Activated CD8-positive, alpha-beta T cell treated with anti-CD3 and anti-CD28 coated beads for 36 hours (primary cell): ENCODE measurements at regions not wholly inside any gene's neighbourhood (a gene's known extent, or its start where the extent isn't known, plus 50 kb on each side); places are given as distances from the start of the nearest gene placed in this dataset.

ENCODE experiments used
- ATAC-seq: fragments of 200-7000 bp; cut with Tn5 transposase; one replicate; pipeline ENCODE4 v1.10.0; 2021; ENCODE audit warnings: mild to moderate bottlenecking, moderate library complexity
- CTCF ChIA-PET: fragments of 350-600 bp; sonication (Branson Sonifier 250); formaldehyde crosslinking; loops from one replicate; lab custom pipeline; 2021; ENCODE audit warnings: antibody characterized with exemption; lab: Charles Lee
- POLR2A ChIA-PET: fragments of 350-600 bp; sonication (Branson Sonifier 250); formaldehyde crosslinking; loops from one replicate; lab custom pipeline; 2021; ENCODE audit warnings: antibody characterized with exemption; lab: Charles Lee
- DNase-seq: peaks from one replicate; pipeline ENCODE4 v3.0.0-alpha.2; 2020
- H3K27ac Mint-ChIP-seq: one replicate; pipeline ENCODE4 v1.8.0; 2021; ENCODE audit warnings: mild to moderate bottlenecking, mixed read lengths
- H3K27me3 Mint-ChIP-seq: one replicate; pipeline ENCODE4 v1.8.0; 2021; ENCODE audit warnings: mixed read lengths
- H3K36me3 Mint-ChIP-seq: one replicate; pipeline ENCODE4 v1.8.0; 2021; ENCODE audit warnings: low read depth, mixed read lengths
- H3K4me1 Mint-ChIP-seq: one replicate; pipeline ENCODE4 v1.8.0; 2021; ENCODE audit warnings: low read depth, mixed read lengths
- H3K4me3 Mint-ChIP-seq: one replicate; pipeline ENCODE4 v1.8.0; 2021; ENCODE audit warnings: mild to moderate bottlenecking, moderate library complexity, mixed read lengths
- H3K9me3 Mint-ChIP-seq: one replicate; pipeline ENCODE4 v1.8.0; 2021; ENCODE audit warnings: mixed read lengths
- intact Hi-C: fragments of 100-400 bp; cut with micrococcal nuclease; formaldehyde crosslinking; loops from one replicate; pipeline ENCODE4 v1.10.0; 2022
- TF ChIP-seq, protein P1 (sequence below): fragments of 200-600 bp; IDR thresholded peaks from one replicate; pipeline ENCODE4 v1.8.0; 2022; ENCODE audit warnings: antibody characterized with exemption, mild to moderate bottlenecking

DNA sequence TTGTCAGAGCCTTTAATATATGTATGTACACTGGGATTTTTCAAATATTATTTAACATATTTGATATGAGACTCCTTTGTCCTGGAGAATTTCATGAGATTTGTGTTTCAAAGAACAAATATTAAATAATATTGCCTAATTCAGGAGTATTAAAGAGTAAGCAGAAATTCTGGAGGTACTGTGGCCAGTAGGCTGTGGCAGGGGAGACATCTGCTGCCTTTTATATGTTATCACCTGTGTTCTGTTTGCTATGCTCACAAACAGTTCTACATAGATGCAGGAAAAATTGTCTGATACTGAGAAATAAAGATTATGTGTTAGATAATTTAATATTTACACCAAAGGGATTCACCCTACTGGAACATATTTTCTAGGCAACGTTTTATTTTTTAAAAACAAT, 395.4 kb upstream of the SLC35B3 start:
- intact Hi-C loops, result no loop called here

DNA sequence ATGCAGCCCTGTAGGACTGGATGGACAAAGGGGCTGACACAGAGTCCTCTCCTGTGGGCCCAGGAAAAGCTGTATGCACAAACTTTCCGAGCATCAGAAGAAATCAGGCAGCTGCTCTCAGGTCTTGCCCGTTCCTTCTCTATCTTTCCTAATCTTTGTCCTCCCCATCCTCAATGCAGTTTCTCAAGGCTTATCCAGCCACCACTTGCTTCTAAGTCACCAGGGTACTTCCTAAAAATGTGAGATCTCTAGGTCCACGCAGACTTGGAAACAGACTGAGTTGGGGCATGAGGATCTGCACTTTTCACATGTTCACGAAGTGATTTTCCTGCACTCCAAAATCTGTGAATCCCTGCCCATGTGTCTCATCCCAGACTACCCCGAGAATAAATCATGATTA, 394.5 kb upstream of the SLC35B3 start:
- TF ChIP-seq, protein P1, sequence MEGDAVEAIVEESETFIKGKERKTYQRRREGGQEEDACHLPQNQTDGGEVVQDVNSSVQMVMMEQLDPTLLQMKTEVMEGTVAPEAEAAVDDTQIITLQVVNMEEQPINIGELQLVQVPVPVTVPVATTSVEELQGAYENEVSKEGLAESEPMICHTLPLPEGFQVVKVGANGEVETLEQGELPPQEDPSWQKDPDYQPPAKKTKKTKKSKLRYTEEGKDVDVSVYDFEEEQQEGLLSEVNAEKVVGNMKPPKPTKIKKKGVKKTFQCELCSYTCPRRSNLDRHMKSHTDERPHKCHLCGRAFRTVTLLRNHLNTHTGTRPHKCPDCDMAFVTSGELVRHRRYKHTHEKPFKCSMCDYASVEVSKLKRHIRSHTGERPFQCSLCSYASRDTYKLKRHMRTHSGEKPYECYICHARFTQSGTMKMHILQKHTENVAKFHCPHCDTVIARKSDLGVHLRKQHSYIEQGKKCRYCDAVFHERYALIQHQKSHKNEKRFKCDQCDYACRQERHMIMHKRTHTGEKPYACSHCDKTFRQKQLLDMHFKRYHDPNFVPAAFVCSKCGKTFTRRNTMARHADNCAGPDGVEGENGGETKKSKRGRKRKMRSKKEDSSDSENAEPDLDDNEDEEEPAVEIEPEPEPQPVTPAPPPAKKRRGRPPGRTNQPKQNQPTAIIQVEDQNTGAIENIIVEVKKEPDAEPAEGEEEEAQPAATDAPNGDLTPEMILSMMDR, result no peak
- peaks cover 2% of the 10 kb centered on the region for H3K27me3 Mint-ChIP-seq
- no peak for DNase-seq
- H3K36me3 Mint-ChIP-seq, result no peaks in the 10 kb centered on the region
- ChIA-PET CTCF (no interaction called here), POLR2A (no interaction called here)
- H3K27ac Mint-ChIP-seq, result no peak overlapping the region
- no peaks in the 10 kb centered on the region for H3K4me1 Mint-ChIP-seq
- intact Hi-C loops, result no loop called here
- no peaks in the 10 kb centered on the region for H3K9me3 Mint-ChIP-seq
- no peak for ATAC-seq
- H3K4me3 Mint-ChIP-seq, result no peak overlapping the region

More for the DNA sequence above, 395.4 kb upstream of the SLC35B3 start:
- Mint-ChIP-seq H3K9me3 (no peaks in the 10 kb centered on the region), H3K27ac (no peak overlapping the region), H3K27me3 (peaks cover 2% of the 10 kb centered on the region), H3K4me1 (no peaks in the 10 kb centered on the region), H3K36me3 (no peaks in the 10 kb centered on the region), H3K4me3 (no peak overlapping the region)
- DNase-seq, result no peak
- TF ChIP-seq, protein P1, result no peak
- ChIA-PET CTCF (no interaction called here), POLR2A (no interaction called here)
- no peak for ATAC-seq

DNA sequence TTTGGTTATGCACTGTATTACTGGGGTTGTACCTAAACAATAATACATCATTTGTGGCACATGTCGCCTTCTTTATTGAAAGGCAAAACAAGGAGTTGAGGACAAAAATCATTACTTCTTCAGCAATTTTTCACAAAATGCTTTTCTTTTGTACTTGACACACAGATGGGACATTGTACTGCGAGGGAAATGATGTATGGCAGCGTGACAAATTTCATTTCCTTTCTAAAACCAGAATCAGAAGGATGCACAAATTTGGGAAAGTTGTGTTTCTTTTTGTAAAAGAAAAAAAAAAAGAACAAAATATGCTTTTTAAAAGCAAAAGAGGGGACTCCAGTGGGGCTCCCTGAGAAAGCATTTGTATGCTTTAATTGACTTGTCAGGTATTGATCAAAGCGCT, 394.0 kb upstream of the SLC35B3 start:
- DNase-seq, result no peak
- intact Hi-C loops, result no loop called here
- Mint-ChIP-seq H3K27me3 (peaks cover 2% of the 10 kb centered on the region), H3K4me3 (no peak overlapping the region), H3K27ac (no peak overlapping the region), H3K4me1 (no peaks in the 10 kb centered on the region), H3K9me3 (no peaks in the 10 kb centered on the region), H3K36me3 (no peaks in the 10 kb centered on the region)
- TF ChIP-seq, protein P1, result no peak
- no peak for ATAC-seq
- POLR2A ChIA-PET, result no interaction called here
- CTCF ChIA-PET, result no interaction called here

DNA sequence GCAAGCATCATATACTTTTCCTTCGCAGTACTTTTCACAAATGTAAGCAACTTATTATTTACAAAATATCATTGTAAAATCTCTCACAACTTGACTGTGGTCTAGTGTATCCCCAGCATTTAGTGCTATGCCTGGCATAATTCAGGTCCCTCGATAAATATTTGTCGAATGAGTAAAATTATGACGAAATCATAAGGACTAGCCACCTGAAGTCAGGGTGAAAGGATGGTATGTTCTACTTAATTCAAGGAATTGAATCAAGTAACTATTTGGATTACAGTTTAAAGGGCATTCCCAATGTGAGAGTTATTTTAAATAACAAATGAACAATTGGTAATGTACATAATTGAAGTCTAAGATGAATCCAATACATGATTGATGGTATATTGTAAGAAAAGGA, 393.0 kb upstream of the SLC35B3 start:
- no peak overlapping the region for H3K27ac Mint-ChIP-seq
- no peaks in the 10 kb centered on the region for H3K4me1 Mint-ChIP-seq
- ChIA-PET POLR2A (no interaction called here), CTCF (no interaction called here)
- H3K9me3 Mint-ChIP-seq, result no peaks in the 10 kb centered on the region
- TF ChIP-seq, protein P1, result no peak
- intact Hi-C loops, result no loop called here
- H3K4me3 Mint-ChIP-seq, result no peak overlapping the region
- no peak for DNase-seq
- H3K36me3 Mint-ChIP-seq, result no peaks in the 10 kb centered on the region
- ATAC-seq, result no peak
- H3K27me3 Mint-ChIP-seq, result peaks cover 2% of the 10 kb centered on the region

DNA sequence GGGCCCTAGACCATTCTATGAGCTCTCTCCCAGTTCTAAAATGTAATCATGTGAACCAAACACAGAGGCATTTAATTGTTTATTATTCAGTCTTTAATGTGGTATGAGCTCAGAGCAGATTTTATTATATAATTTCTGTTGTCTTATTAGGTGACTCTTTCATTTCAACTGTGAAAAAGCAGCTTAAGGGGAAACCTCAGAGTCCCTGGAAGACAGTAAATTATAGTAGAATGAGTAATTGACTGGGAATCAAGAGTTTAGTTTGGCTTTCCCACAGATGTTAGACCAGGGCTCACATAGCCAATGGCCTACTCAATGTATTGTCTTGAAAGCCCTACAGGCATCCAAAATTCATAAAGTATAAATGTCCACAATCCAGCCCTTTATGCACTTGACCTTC, 390.4 kb upstream of the SLC35B3 start:
- H3K27me3 Mint-ChIP-seq, result peaks cover 2% of the 10 kb centered on the region
- no peak overlapping the region for H3K27ac Mint-ChIP-seq
- no peaks in the 10 kb centered on the region for H3K36me3 Mint-ChIP-seq
- ATAC-seq (no peak), DNase-seq (no peak)
- intact Hi-C loops, result no loop called here
- CTCF ChIA-PET, result no interaction called here
- no peaks in the 10 kb centered on the region for H3K9me3 Mint-ChIP-seq
- H3K4me3 Mint-ChIP-seq, result no peak overlapping the region
- H3K4me1 Mint-ChIP-seq, result no peaks in the 10 kb centered on the region
- TF ChIP-seq, protein P1, result no peak
- POLR2A ChIA-PET, result no interaction called here
